HS-5 (cell line): ENCODE measurements at regions not wholly inside any gene's neighbourhood (a gene's known extent, or its start where the extent isn't known, plus 50 kb on each side); places are given as distances from the start of the nearest gene placed in this dataset.
"Not testable (repeated sequence)": the region's sequence is repeated elsewhere in the genome, so short reads cannot be mapped to it uniquely, and the experiment has no call there.

Experiments
- DNase-seq: peaks from one replicate; pipeline ENCODE4 v3.0.0-alpha.2; 2012; ENCODE audit warnings: low read depth

GRCh38 chr17:22138861-22139469, 446.6 kb downstream of the KCNJ18 start:
- DNase-seq = no peak

DNA sequence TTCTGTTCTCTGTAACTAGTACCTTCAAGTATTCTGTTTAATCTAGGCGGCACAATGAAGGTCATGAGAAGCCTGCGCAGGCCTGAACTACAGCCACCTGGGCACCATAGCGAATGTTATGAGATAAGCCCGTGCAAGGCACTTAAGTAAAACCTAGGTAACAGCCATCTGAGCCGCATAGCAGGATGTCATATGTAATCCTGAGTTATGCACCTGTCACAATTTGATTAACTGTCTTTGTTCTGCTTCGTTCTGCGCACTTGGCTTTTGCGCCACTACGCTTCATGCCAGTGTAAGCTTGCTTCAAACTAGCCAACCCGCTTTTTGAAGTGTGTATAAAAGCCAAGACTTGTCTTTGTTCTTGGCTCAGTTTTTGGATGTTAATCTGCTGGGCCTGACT, 449.8 kb downstream of the KCNJ18 start:
- DNase-seq = no peak

- no peak for DNase-seq
Observed at GRCh38 chr17:22145605-22146178, 453.4 kb downstream of the KCNJ18 start.

GRCh38 chr17:22158364-22158763, 466.0 kb downstream of the KCNJ18 start:
- DNase-seq = no peak

- no peak for DNase-seq
Observed at GRCh38 chr17:22161376-22161775, 469.1 kb downstream of the KCNJ18 start.

DNA sequence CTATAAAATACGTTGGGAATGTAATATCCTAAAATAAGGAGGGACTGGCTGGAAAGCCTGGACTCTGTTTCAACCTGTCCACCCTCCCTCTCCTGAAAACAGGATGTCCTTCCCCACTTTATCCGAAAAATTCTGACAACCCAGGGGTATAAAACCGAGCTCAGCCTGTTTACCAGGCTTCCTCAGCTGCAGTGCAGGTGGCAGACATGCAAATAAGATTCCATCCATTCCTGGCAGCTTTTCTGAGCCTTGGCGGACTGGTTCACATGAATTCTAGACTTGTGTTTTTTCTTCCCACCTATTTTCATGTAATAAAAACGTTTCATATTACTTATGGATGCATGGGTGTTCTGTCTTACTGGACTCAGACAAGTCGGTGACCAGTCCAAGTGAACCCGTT, 479.3 kb downstream of the KCNJ18 start:
- DNase-seq = no peak

GRCh38 chr17:22193113-22193512, 500.8 kb downstream of the KCNJ18 start:
- no peak for DNase-seq

DNA sequence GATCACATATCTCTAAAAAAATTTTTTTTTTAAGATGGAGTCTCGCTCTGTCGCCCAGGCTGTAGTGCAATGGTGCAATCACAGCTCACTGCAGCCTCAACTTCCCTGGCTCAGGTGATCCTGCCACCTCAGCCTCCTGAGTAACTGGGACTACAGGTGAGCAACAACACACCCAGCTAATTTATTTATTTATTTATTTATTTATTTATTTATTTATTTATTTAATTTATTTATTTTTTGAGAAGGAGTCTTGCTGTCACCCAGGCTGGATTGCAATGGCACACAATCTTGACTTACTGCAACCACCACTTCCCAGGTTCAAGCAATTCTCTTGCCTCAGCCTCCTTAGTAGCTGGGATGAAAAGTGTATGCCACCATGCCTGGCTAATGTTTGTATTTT, 507.9 kb downstream of the KCNJ18 start:
- DNase-seq = not testable (repeated sequence)

DNA sequence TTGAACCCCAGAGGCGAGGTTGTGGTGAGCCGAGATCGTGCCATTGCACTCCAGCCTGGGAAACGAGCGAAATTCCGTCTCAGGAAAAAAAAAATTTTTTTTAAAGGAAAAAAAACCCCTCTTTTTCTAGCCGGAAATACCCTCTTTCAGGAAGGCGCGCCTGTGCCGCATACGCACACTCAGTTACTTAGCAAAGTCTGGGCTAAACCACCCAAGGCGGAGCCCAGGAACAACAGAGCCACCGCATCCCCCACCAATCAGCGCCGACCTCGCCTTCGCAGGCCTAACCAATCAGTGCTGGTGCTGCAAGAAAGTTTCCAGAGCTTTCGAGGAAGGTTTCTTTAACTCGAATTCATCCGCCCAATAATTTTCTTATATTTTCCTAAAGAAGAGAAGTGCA, 510.4 kb downstream of the KCNJ18 start:
- DNase-seq = no peak

DNA sequence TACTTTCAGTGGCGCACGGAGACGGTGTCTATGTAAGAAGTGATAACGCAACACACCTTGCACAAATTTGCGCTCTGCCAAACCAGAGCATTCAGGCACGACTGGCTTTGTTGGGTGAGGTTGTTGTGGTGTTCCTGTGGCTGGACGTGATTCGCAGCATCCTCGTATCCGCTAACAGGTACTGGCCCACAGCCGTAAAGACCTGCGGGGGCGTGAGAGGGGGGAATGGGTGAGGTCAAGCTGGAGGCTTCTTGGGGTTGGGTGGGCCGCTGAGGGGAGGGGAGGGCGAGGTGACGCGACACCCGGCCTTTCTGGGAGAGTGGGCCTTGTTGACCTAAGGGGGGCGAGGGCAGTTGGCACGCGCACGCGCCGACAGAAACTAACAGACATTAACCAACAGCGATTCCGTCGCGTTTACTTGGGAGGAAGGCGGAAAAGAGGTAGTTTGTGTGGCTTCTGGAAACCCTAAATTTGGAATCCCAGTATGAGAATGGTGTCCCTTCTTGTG, 510.9 kb downstream of the KCNJ18 start:
- no peak for DNase-seq

DNA sequence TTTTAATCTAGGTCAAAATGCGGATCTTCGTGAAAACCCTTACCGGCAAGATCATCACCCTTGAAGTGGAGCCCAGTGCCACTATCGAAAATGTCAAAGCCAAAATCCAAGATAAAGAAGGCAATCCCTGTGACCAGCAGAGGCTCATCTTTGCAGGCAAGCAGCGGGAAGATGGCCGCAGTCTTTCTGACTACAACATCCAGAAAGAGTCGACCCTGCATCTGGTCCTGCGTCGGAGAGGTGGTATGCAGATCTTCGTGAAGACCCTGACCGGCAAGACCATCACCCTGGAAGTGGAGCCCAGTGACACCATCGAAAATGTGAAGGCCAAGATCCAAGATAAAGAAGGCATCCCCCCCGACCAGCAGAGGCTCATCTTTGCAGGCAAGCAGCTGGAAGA, 511.8 kb downstream of the KCNJ18 start:
- DNase-seq = not testable (repeated sequence)

GRCh38 chr17:22210212-22210611, 517.9 kb downstream of the KCNJ18 start:
- DNase-seq = not testable (repeated sequence)

GRCh38 chr17:22213169-22213568, 520.8 kb downstream of the KCNJ18 start:
- DNase-seq = not testable (repeated sequence)

- no peak for DNase-seq
Observed at GRCh38 chr17:22217135-22217534, 524.8 kb downstream of the KCNJ18 start.

DNA sequence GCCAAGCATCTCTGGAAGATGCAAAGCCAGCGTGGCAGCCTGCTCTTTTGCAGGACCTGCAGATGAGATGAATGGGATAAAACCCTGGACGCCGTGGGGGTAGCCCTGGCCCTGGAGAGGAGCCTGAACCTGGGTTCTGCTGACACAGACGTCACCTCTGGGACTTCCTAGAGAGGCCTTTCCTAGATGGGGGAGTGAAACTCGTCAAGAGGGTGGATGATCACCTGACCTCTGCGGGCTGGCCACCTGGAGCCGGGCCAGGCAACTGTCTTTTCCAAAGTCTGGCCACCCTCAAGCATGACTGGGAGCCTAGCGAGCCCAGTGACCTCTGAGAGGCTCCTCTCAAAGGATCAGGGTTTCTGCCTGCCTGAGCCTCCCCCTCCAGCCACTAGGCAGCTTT, 529.0 kb downstream of the KCNJ18 start:
- DNase-seq = no peak

GRCh38 chr17:22226477-22226876, 534.2 kb downstream of the KCNJ18 start:
- DNase-seq = not testable (repeated sequence)

- DNase-seq = not testable (repeated sequence)
Observed at GRCh38 chr17:22226932-22227331, 534.6 kb downstream of the KCNJ18 start.

DNA sequence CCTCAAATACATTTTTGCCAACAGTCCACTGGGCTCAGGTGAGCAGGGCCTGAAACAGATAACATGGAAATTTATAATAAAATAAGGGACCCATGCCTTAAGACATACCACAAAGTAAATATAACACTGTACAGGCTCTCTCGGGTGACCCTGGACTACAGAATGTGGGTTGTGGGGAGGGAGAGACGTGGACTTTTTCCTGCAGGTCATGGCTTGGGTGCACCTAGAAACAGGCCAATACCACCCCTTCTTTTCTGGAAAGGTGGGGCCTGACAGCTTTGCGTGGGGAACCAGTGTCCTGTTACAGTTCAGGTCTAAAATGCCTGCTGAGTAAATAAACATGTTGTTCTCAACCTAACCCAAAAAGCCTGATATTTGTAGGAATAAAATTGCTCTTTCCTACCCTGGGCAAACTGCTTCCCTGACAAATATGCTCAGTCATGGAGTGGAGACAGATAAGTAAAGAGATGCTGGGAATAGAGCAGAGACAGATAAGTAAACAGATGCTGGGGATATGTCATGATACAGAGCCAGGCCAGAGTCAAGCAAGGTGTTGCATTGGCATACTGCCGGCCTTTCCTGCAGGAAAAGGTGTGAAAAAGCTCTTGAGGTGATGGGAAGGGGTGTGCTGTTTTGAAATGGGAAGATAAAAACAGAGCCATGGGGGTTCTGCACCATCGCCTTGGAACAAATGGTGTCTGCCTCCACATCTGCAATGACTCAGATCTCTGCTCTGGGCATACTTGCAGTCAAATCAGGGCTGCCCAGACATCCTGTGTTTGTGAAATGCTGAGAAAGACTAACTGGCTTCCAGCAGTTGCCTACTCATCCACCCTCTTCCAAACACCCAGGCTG, 535.6 kb downstream of the KCNJ18 start:
- DNase-seq = not testable (repeated sequence)

DNA sequence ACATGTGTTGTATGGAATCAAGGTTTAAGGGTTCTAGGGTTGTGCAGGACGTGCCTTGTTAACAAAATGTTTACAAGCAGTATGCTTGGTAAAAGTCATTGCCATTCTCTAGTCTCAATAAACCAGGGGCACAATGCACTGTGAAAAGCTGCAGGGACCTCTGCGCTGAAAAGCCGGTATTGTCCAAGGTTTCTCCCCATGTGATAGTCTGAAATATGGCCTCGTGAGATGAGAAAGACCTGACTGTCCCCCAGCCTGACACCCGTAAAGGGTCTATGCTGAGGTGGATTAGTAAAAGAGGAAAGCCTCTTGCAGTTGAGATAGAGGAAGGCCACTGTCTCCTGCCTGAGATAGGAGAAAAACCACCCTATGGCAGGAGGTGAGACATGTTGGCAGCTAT, 537.5 kb downstream of the KCNJ18 start:
- DNase-seq = not testable (repeated sequence)

DNA sequence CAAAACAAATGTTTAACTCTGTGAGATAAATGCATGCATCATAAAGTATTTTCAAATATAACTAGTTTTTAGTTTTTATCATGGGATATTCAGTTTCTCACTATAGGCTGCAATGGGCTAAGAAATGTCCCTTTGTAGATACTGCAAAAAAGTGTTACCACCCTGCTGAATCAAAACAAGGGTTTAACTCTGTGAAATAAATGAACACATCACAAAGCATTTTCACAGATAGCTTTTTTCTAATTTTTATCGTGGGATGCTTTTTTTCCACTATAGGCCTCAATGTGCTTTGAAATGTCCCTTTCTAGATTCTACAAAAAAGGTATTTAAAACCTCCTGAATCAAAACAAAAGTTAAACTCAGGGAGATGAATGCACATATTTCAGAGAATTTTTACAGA, 541.1 kb downstream of the KCNJ18 start:
- no peak for DNase-seq

- no peak for DNase-seq
Observed at GRCh38 chr17:22242472-22242871, 550.1 kb downstream of the KCNJ18 start.

- DNase-seq = no peak
Observed at GRCh38 chr17:22251498-22251897, 559.2 kb downstream of the KCNJ18 start.

GRCh38 chr17:22253007-22253406, 560.7 kb downstream of the KCNJ18 start:
- no peak for DNase-seq
